Retina (tissue), 1 donor: ENCODE measurements at regions not wholly inside any gene's neighbourhood (a gene's known extent, or its start where the extent isn't known, plus 50 kb on each side); places are given as distances from the start of the nearest gene placed in this dataset.

Experiments used
- DNase-seq: peaks from one replicate; pipeline ENCODE4 v3.0.0-alpha.2; 2016

DNA sequence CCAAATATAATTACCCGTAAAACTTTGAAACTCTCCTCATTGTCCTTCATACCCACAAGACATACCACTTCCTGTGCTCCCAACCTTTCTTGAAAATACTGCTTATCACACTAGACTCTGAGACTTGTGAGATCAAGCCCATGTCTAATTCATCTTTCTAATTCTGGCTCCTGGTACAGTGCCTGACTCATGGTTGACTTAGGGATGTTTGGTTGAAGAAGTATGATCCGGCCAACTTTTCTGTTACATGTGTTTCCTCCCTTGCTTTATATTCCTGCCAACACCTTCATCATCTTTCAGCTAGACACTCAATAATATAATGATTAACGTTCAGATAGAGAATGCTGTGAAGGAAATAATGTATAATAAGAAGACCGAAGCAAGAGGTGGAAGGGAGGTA lies 58.2 kb downstream of the MEX3B start:
- DNase-seq, result no peak

DNA sequence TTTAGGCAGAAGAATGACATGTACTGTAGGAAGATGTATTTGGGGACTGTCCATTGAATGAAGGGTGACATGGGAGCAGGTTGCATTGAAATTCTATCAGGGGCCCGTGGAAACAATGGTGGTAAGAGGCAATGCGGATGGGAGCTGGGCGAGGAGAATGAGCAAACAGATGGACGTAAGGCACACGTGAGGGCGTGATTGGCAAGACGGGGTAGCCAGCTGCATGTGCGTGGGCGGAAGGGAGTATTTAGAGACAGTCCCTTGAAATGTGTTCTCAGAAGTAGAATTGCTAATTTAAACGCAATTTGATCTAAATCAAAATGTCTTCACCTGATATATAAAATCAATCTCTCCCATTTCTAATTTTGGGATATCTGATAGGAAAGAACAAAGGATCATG lies 62.3 kb downstream of the MEX3B start:
- no peak for DNase-seq

DNA sequence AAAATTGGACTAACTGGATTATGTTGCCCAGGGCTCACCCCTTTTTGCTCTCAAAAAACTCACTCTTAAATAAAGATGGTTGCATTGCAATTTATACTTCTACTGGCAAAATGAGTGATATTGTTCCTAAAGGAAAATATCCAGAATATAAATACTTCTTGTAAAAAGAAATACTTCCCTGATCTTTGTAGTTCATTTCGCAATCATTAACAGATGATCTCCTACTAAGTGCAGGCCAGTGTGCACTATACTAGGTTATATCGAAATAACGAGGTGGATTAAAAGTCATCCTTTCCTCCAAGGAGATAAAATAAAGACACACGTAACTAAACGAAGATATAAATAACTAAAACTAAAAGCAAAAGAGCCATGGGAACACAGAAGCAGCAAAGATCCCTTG lies 63.0 kb downstream of the MEX3B start:
- no peak for DNase-seq

DNA sequence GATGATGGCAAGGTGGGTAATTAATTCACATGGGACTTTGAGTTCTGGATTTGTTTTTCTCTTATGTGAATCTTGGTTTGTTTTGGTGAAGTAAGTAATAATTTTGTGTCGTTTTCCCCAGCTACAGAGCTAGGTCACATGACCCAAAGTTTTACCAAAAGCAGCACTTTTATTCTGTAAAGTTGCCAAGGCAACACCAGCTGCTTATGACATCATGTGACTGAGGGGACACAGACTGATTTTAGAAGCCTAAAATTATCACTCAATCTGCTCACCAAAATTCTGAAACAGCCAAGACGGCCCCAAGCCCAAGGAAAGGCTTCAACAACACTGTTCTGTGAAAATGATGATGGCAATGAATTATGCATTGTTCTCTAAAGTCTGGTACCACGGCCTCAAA lies 63.9 kb downstream of the MEX3B start:
- DNase-seq, result no peak

DNA sequence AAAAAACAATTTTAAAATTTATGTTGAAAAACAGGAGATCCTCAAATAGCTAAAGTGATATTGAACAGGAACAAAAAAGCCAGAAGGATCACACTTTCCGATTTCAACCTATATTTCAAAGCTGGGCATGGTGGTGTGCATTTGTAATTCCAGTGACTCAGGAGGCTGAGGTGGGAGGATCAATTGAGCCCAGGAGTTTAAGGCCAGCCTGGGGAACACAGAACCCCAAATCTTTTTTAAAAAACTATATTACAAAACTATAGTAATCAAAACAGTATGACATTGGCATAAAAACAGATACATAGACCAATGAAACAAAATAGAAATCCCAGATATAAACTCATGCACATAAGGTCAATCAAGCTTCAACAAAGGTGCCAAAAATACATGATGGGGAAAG lies 68.4 kb downstream of the MEX3B start:
- DNase-seq, result no peak

DNA sequence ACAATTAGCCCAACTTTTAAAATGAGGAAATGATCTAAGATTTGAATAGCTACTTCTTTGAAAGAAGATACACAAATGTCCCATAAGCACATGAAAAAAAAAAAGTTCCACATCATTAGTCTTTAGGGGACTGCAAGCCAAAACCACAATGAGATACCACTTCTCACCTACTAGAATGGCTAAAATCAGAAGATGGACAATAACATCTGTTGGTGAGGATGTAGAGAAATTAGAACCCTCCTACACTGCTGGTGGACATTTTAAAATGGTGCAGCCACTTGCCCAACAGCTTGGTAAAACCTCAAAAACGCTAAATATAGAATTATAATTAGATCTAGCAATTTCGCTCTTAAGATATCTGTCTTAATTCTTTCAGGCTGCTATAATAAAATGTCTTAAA lies 77.1 kb downstream of the MEX3B start:
- DNase-seq, result no peak

DNA sequence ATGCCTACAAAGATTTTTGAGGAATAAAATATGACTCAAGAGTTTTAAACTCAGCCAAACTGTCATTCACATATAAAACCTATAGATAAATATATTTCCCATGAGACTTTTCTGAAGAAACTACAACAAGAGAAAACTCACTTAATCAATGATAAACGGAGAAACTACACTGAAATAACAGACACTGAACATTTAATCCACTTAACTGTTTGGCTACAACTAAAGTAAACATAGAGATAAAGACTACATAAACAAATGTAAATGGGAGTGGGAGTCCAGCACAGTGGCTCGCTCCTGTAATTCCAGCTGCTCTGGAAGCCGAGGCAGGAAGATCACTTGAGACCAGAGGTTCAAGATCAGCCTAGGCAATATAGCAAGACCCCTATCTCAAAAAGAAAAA lies 79.2 kb downstream of the MEX3B start:
- DNase-seq, result no peak

DNA sequence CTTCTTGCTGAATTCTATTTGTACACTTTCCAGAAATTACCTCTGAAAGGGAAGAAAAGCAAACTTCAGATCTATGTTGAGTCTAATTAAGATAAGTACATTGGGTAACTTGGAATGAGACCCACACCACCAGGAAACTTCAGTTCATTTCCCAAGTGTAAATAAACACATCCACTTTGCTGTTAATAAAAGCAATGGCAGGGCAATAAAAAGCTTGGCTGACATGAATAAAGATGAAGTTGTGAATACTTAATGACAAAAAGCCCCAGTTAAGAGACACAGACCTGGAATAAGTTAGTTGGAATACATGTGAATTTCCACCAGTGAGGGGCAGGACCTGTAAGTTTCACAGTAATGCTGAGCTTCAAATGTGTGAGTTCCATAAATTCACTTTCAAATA lies 83.3 kb downstream of the MEX3B start:
- no peak for DNase-seq

DNA sequence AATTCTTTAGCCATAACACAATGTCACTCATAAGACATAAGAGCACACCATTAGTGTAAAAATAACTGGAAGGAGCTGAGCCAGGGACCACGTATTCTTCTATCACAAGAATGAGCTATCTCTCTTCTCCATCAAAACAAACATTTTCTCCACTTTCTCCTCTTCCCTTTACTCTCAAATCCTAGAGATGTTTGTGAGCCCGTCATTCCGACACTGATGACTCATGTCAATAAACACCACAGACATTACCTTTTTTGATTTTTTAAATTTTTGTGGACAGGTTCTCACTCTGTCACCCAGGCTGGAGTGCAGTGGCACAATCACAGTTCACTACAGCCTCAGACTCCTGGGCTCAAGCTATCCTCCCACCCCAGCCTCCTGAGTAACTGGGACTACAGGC lies 86.6 kb downstream of the MEX3B start:
- DNase-seq, result no peak

DNA sequence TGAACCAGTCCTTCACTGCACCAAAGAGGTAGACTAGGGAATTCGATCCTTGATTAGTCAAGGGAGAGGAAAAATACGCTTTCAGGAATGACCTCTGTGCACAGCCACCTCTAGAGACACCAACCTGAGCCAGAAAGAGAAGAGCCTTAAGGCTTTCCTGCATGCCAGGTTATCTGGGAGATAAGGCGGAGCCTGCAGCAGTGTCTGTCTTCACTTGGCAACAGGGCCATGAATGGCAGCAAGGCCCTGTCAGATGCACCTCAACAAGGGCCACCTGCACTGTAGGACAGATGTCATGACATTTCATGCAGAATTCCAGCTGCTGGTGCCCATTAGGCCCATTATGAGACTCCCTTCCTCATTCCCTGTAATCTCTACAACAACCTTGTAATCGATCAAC lies 88.1 kb downstream of the MEX3B start:
- DNase-seq, result no peak

DNA sequence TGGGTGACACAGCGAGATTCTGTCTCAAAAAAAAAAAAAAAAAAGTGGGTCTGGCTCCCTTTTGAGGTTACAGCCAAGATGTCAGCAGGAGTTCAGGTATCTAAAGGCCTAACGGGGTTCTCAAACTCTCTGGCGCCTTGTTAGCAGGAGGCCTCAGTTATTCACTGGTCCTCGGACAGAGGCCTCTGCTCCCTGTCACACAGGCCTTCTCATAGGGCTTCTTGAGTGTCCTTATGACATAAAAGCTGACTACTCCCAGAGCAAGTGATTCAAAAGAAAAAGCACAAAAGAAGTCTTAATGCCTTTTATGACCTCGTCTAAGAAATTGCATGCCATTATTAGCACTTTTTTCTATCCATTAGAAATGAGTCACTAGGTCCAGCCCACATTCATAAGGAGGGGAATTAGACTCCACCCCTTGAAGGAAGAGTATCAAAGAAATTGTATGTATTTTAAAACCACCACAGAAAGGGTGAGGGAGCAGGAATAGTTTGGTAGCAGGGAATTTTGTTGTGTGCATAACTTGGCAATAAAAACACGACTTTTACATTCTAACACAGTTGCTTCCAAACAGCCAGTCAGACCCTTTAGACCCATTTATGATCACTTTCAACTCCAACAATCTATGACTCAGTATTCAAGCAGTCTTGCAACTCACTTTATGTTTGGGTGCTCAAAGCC lies 90.3 kb downstream of the MEX3B start:
- DNase-seq, result no peak

DNA sequence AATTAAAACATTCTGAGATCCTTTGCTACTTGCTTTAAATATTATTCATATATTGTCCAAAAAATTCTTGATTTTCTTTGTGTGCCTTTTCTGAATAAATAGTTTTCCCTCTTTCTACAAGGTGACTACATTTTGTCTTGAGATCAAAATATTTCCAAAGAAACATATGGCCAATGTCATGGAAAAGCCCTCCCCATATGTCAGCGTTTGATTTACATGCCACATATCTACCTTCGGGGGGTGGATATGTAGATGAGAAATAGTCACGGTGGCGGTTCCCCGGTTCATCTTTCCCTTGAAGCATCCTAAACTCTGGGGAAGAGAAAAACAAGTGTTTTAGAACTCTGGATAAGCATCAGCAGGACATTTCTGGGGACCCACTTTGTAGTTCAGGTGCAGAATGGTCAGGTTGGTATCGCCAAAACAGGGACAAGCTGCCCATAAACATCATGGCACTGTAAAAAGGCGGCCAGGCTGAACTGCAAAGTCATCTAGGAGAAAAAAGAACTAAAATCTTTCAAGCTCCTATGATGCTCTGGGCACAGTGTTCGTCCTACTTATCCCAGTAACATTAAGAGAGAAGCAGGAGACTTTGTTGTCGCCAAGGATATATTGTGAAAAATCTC lies 91.5 kb downstream of the MEX3B start:
- no peak for DNase-seq

DNA sequence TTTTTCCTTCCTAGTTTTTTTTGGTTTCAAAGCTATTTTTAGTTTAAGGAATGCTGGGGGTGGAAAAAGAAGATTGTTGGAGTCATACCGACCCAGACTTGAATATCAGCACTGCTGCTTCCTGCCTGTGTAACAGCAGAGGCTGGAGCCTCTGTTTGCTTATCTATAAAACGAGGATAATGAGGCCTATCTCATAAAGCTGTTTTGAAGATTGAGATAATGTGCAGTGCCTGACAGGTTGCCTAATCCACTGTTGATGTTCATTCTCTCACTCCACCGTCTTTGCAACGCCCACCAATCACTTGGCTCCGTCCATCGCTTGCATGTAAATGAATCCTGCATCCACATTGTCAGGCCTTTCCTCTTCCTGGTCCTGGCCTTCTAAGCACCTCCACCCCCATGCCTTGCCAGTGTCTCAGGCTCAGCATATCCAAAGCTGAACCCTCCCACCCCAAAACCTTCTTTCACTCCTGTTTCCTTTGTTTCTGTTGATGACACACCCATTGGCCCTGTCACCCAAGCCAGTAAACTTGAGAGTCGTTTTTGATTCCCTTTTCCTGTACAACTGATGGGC lies 94.9 kb downstream of the MEX3B start:
- no peak for DNase-seq

DNA sequence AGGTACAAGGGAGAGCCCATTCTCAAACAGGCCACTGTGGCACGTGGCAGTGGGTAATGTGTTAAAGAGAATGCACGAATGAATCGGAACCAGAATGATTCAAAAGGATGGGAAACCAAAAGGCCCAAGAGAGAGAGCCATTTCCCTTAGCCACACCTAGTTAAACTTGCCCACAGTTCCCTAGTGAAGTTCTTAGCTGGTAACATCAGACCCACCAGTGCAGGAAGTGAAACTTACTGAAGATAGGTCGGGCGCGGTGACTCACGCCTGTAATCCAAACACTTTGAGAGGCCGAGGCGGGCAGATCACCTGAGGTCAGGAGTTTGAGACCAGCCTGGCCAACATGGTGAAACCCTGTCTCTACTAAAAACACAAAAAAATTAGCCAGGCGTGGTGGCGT lies 97.1 kb downstream of the MEX3B start:
- DNase-seq, result no peak

DNA sequence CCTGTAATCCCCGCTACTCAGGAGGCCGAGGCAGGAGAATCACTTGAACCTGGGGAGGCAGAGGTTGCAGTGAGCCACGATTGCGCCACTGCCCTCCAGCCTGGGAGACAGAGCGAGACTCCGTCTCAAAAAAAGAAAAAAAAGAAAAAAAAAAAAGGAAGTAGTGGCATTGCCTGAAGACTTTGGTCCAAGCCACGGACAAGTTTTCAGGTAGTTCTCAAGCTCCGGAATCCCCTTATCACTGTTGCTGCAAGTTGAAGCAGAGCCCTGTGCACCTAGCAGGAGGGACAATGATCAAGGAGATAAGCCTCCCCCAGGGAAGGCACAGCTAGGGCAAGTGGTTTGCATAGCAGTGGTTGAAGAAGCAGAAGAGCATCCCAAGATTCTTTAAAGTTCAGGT lies 97.6 kb downstream of the MEX3B start:
- DNase-seq, result no peak

DNA sequence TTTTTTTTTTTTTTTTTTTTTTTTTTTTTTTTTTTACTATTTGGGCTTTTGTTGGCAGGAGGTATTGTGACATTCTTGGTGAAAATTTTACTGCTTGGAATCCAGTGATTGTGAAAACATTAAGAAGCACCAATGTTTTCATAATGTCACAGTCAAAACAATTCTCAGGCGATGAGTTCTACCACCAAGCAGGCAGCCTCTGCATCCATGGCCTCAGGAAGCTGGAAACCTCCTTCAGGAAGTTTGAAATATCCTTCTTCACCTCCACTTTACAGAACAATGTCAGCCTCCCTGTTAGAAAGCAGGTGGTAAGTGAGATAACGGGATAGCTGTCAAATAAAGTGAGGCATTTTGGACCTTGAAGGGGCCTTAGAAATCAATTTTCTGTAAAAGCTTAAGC lies 98.3 kb downstream of the MEX3B start:
- no peak for DNase-seq

DNA sequence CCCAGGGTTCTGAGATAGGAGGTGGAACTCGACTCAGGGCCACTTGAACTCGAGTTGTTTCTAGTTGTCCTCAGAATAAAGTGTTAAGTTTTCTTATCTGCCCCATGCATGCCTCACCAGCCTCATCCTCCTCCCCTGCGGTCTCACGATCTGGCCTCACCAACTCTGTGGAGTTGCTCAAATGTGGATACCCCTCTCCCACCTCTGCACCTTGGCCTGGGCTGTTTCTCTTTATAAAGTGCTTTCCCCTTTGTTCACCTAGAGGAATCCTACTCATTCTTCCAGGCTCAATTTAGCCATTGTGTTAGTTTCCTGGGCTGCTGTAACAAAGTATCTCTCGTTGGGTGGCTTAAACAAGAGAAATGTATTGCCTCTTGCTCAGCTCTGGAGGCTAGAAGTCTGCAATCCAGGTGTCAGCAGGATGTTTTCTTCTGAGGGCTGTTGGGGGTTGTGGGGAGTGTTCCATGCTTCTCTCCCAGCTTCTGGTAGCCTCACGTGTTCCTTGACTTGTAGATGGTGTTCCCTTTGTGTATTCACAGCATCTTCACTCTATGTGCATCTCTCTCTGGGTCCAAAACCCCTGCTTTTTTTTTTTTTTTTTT lies 100.7 kb downstream of the MEX3B start:
- DNase-seq, result no peak

DNA sequence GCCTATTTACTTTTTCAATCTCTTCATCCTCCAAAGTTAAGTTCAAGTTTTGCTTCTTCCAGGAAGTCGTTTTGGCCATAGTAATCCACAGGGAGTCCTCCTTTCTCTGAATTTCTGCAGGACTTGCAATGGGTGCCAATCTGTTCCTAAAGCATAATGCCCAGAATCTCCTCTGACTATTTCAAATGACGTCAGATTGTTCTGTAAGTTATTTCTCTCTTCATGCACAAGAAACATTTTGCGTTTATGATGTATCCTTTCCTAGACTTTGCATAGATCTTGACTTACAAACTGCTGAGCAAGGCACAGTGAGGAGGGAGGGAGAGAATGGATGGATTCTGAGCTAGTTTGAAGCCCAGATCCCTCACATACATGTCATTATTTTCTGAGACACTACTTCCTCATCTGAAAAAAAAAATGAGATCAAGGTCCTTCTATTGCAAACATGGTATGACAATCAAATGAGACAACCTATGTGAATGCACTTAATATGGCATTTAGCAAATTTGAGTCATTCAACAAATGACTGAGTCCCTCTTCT lies 103.1 kb downstream of the MEX3B start:
- DNase-seq, result no peak

DNA sequence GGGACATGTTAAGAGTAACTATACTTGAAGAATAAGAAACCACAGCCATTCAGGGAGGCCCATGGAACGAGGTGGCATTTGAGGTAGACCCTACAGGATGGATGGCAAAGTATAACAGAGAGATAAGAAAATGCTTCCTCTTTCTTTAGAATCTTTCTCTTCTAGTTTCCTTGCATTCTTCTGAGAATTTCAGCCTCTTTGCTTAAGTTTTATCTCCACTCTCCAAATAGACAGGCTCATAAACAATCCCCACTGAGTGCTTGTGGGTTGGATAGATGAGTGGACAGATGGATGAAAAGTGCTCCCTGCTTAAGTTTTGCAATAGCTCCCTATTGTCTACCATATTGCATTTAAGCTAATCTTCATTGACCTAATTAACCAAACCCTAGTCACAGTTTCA lies 103.7 kb downstream of the MEX3B start:
- no peak for DNase-seq

DNA sequence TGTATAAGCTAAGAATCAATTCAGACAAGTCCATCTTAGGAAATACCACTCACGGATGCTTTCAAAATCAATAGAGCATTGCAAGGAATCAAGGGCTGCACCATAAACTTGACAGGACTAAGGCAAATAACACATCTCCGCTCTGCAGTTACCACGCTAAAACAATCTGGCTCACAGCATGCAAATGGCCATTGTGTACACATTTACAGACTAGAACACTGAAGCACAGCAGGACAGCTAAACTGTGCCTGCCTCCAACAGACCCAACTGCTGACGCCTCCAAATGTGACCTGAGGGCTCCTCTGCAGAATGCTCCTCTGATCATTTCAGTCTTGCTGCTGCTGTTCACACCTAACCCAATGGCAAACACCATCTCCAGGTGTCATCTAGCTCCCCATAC lies 104.3 kb downstream of the MEX3B start:
- DNase-seq, result peak; percentile 30

DNA sequence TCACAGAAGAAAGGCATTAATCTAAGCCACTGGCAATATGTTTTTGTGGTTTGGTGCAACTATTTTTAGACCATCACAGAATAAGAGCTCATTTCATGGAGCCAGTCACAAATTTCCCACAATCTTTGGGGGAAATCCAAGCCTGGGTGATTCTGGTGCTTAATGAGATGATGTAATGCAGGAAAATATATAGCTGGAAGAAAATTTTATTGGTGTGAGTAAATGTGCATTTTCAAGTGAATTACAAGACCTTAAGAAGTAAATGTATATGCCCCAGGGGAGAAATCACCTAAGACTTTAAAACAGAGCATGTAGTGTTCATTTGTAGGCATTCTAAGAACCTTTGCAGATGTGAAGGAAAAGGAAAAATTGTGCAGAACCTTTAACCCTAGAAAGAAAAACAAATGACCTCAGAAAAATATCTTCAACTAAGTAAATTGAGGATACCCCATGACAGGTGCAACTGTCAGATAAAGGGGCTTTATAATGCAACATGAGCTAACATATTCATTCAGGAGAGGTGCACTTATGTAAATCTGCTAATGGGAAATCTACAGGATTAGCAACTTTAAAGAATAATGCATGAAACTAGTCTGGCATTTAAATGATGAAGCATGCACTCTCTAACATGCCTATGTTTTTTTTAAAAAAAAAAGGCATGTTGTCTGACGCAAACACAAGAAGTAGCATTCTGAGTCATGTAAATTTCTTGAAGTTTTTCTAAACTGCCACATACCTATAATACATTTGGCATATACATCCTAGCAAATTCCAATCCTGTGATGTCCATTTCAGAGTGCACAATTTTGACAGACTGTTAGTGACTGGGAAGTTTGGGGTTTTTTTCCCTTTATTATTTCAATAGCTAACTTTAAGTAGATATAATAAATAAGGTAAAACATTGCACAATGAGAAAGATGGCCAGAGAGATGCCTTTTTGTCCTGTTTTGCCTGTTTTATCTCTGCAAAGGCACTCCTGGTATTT lies 105.1 kb downstream of the MEX3B start:
- DNase-seq, result no peak

DNA sequence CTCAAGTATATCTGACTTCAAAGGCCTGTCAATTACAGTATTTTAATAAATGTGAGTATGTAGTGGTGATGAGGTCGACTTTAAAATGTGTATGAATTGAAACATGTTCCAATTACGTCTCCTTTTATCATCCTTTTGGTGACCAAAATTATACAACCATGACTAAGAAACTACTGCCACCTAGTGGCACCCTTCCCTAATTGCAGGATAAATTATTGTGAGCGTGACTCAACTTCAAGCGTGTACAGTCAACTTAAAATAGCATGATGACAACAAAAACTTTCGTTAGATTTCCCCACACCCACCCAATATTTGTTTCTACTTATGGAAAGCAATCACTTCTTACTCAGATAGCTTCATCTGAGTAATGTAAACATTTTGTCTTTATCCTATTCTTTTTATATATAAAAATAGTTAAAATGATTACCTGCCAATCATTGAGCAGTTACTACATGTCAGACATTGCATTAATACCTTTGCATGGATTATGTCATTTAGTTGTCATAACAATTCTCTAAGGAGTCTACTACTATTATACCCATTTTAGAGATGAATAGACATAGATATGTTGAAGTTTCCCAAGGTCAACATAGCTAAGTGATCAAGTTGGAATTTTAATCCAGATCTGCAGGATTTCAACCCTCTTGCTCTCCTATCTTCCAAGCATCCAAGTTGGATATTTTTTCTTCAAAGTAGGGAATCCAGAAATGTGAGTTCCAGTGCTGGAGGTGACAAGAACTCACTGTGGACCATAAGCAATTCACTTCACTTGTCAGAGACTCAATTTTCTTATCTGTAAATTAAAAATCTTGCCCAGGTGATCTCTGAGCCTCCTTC lies 106.0 kb downstream of the MEX3B start:
- DNase-seq, result no peak
